ENCODE measurements at regions not wholly inside any gene's neighbourhood (a gene's known extent, or its start where the extent isn't known, plus 50 kb on each side); places are given as distances from the start of the nearest gene placed in this dataset.

GRCh38 chr9:107761307-107761706 lies 271.7 kb upstream of the KLF4 start:
- in situ Hi-C loops (cut with HindIII; ENCODE audit: low sequenced_read_pairs) = no loop called here

GRCh38 chr9:107760469-107761242 lies 271.1 kb upstream of the KLF4 start:
- in situ Hi-C loops (cut with HindIII; ENCODE audit: low sequenced_read_pairs) = no loop called here

DNA sequence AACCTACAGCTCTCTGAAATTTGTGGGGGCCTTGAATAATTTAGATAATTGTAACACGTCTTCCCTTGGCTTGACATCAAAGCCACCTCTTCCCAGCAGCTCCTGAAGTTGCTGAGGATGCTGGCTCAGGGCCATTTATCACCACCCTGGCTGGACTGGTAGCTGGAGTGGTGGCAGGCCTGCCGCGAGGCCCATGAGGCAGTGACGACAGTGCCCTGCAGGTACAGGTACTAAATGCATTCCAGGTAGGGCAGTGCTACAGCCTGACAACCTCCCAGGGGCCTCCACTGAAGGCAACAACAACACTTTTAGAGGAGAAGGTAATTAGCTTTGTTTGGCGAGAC lies 270.2 kb upstream of the KLF4 start:
- in situ Hi-C loops (cut with HindIII; ENCODE audit: low sequenced_read_pairs) = no loop called here

- in situ Hi-C loops (cut with HindIII; ENCODE audit: low sequenced_read_pairs) = no loop called here
Measured at GRCh38 chr9:107759009-107759822, 269.6 kb upstream of the KLF4 start.

GRCh38 chr9:107756091-107756490 lies 266.5 kb upstream of the KLF4 start:
- in situ Hi-C loops (cut with HindIII; ENCODE audit: low sequenced_read_pairs) = no loop called here

GRCh38 chr9:107755246-107755645 lies 265.7 kb upstream of the KLF4 start:
- in situ Hi-C loops (cut with HindIII; ENCODE audit: low sequenced_read_pairs) = no loop called here

DNA sequence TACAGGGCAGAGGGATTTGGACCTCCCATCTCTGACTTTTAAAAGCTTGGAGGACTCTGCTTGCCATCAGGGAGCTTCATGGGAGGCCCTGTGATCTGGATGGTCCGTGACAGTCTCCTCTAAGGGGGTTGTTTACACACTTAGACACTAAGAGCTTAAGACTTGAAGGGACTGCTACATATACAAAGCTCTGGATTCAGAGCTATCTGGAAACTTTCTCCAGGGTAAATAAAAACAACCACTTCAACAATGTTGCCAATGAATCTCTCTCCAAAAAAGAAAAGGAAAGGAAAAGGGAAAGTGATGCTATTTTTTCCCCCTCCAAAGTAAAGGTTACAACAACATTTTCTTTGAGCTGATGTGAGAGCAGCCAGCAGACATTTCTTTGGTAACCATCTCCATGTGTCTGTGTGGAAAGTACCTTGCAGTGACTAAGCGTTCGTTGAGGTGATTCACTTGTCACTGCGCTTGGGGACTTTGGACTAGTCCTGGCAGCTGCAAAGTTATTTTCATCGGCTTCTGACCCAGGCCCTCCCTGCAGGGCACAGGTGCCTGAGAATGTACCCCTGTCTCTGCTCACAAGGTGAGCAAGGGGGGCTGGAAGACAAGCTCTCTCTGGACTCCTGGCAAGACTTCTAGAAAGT lies 262.1 kb upstream of the KLF4 start:
- in situ Hi-C loops (cut with HindIII; ENCODE audit: low sequenced_read_pairs) = loop anchor here (5.0 kb wide), 1 partner anchor 41 kb away; no protein-coding TSS in a partner anchor

- in situ Hi-C loops (cut with HindIII; ENCODE audit: low sequenced_read_pairs) = loop anchor here (5.0 kb wide), 1 partner anchor 41 kb away; no protein-coding TSS in a partner anchor
Measured at GRCh38 chr9:107750741-107751566, 261.4 kb upstream of the KLF4 start.

DNA sequence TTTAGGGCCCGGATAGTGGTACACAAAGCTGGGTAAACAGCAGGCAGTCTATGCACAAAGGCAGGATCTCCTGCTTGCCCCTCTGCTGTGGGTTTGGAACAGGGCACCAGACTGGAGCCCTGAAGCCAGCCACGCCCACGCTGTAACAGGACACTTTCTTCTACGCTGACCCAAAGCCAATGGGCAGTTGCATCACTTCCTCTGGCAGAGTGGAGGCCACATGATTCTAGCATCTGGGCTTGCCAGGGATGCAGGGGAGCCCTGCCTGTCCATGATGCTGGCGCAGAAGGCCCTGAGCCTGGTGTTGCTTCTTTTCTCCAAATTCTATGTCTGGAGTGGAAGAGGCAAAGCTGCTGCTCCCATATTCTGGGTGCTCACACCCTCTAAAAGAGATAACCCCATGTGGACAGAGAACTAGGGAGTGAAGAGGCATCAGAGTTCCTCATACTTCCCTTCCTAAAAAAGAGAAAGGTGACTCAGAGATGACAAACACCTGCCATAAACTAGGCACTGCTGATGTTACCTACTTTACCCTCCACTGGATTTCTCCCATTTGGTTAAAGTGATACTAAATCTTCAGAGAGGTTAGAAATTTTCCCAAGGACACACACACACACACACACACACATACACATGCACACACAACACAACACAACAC lies 260.3 kb upstream of the KLF4 start:
- in situ Hi-C loops (cut with HindIII; ENCODE audit: low sequenced_read_pairs) = loop anchor here (5.0 kb wide), 1 partner anchor 42 kb away; no protein-coding TSS in a partner anchor

- in situ Hi-C loops (cut with HindIII; ENCODE audit: low sequenced_read_pairs) = no loop called here
Measured at GRCh38 chr9:107744873-107745272, 255.3 kb upstream of the KLF4 start.

GRCh38 chr9:107742531-107743309 lies 253.2 kb upstream of the KLF4 start:
- in situ Hi-C loops (cut with HindIII; ENCODE audit: low sequenced_read_pairs) = no loop called here

GRCh38 chr9:107740088-107740980 lies 250.8 kb upstream of the KLF4 start:
- in situ Hi-C loops (cut with HindIII; ENCODE audit: low sequenced_read_pairs) = no loop called here

DNA sequence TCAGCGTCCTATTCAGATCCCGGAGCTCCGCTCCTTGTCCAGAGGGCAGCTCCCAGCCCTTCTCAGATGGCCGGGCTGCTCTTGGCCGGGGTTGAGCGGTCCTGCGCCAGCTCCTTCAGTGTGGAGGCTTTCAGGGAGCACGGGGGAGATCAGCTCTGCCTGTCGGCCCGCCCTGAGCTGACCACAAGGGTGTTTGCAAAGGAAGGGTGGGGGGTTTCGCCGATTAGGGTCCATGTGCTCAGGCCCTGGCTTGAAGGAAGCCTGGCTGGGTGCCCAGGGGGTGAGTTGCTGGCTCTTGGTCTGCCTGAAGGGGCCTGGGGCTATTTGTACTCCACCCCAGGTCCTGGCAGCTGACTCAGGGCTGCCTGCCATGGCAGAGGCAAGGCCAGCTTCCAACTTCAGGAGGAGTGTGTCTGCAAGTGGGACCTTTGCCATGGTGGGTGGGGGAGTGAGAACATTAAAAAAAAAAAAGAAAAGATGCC lies 250.1 kb upstream of the KLF4 start:
- in situ Hi-C loops (cut with HindIII; ENCODE audit: low sequenced_read_pairs) = no loop called here

- in situ Hi-C loops (cut with HindIII; ENCODE audit: low sequenced_read_pairs) = no loop called here
Measured at GRCh38 chr9:107738789-107739188, 249.2 kb upstream of the KLF4 start.

- in situ Hi-C loops (cut with HindIII; ENCODE audit: low sequenced_read_pairs) = no loop called here
Measured at GRCh38 chr9:107737987-107738743, 248.6 kb upstream of the KLF4 start.

- in situ Hi-C loops (cut with HindIII; ENCODE audit: low sequenced_read_pairs) = no loop called here
Measured at GRCh38 chr9:107737610-107737986, 248.0 kb upstream of the KLF4 start.

DNA sequence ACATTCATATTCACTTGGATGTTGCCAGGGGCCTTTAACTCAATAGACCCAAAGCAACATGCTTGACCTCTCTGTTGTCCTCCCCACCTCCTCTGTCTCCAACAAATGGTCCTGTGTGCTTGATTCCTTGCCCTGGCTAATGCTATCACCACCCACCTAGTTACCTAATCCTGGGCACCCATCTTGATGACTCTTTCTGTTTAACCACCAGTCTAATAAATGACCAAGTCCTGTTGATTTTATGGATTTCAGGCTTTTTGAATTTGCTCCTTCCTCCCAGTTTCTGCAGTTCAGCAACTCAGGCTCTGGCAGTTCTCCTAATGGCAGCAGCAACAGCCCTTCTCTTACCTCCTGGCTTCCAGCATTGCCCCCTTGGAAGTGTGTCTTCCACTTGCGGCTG lies 246.3 kb upstream of the KLF4 start:
- in situ Hi-C loops (cut with HindIII; ENCODE audit: low sequenced_read_pairs) = no loop called here

Data from endothelial cell of hepatic sinusoid (primary cell).